Right lobe of liver (tissue), 4 donors: ENCODE measurements at regions not wholly inside any gene's neighbourhood (a gene's known extent, or its start where the extent isn't known, plus 50 kb on each side); places are given as distances from the start of the nearest gene placed in this dataset.

Experiments used
- CTCF ChIP-seq, 4 donors: fragments of 200-600 bp in 3 of 4; fragments of 450-650 bp in 1 of 4; IDR thresholded peaks; one replicate each; pipeline versions ENCODE4 v1.5.1 to v1.8.0; 2016 to 2022; ENCODE audit warnings: antibody characterized with exemption in 4 of 4, mild to moderate bottlenecking in 2 of 4
- POLR2A ChIP-seq: fragments of 450-650 bp; IDR thresholded peaks from one replicate; pipeline ENCODE4 v1.6.1; 2017; ENCODE audit warnings: antibody characterized with exemption, mild to moderate bottlenecking
- donor health status: DM: no; HTN: no; CAD: no.
- donor health status: DM: no; HTN: no; CAD: no.
- donor health status: DM: no; HTN: yes; CAD: no.

- TF ChIP-seq CTCF (IDR thresholded peaks at IDR 0.05) (no peak), POLR2A (no peak)
These were observed 218.0 kb downstream of the QDPR start for GRCh38 chr4:17293901-17294300.
